ENCODE measurements at regions not wholly inside any gene's neighbourhood (a gene's known extent, or its start where the extent isn't known, plus 50 kb on each side); places are given as distances from the start of the nearest gene placed in this dataset.
"Not testable (repeated sequence)": the region's sequence is repeated elsewhere in the genome, so short reads cannot be mapped to it uniquely, and the experiment has no call there.

DNA sequence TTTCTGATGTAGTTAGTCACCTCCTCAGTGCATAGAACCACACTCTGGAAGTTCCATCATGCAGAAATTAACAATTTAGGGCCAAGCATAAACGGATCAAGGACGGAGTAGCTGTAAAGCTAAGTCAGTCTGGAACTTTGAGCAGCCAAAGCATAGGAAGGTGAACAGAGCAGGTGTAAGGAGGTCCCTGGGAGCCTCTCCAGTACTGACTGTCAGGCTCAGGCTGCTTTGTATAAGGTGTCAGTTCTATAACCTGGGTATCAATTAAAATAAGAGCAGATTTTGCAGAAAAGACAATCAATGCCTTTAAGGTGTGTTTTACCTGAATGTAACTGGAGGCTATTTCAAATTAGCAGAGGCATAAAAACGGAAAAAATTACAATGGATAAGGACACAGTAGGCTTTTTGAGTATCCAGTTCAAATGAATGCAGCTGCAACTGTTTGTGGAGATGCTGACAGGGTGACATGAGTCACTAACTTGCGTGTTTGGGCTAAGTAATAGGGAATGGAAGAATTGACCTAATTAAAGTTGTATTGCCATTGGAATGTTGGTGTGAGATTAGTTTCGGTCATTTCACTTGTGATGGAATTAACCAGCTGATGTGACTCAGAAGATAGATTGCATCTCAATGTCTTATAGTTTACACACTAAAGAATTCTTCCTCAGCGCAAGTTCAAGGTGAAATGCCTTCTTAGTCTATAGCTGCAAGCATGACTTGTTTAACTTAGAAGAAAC lies 417.9 kb upstream of the CNTNAP2 start:
- DNase-seq (ENCODE audit: extremely low spot score), result no peak
- CTCF ChIA-PET, result no interaction called here
- POLR2A ChIA-PET, result no interaction called here
- TF ChIP-seq SUZ12 (IDR thresholded peaks at IDR 0.05) (no peak), FOXK2 (IDR thresholded peaks at IDR 0.05) (no peak), L3MBTL2 (conservative IDR thresholded peaks at IDR 0.05) (no peak), ZNF384 (IDR thresholded peaks at IDR 0.05) (no peak), ELF4 (IDR thresholded peaks at IDR 0.05) (no peak), NFRKB (IDR thresholded peaks at IDR 0.05) (no peak), ARNT (IDR thresholded peaks at IDR 0.05) (no peak), BHLHE40 (IDR thresholded peaks at IDR 0.05; ENCODE audit: borderline replicate concordance) (no peak), LEF1 (IDR thresholded peaks at IDR 0.05; ENCODE audit: borderline replicate concordance) (no peak), HDGF (IDR thresholded peaks at IDR 0.05; ENCODE audit: borderline replicate concordance) (no peak), CTBP1 (IDR thresholded peaks at IDR 0.05; ENCODE audit: borderline replicate concordance) (no peak), PKNOX1 (IDR thresholded peaks at IDR 0.05) (no peak), SP1 (IDR thresholded peaks at IDR 0.05) (no peak), TARDBP (IDR thresholded peaks at IDR 0.05) (no peak), FOXM1 (IDR thresholded peaks at IDR 0.05; ENCODE audit: borderline replicate concordance) (no peak), FOXA1 (IDR thresholded peaks at IDR 0.05) (no peak)

DNA sequence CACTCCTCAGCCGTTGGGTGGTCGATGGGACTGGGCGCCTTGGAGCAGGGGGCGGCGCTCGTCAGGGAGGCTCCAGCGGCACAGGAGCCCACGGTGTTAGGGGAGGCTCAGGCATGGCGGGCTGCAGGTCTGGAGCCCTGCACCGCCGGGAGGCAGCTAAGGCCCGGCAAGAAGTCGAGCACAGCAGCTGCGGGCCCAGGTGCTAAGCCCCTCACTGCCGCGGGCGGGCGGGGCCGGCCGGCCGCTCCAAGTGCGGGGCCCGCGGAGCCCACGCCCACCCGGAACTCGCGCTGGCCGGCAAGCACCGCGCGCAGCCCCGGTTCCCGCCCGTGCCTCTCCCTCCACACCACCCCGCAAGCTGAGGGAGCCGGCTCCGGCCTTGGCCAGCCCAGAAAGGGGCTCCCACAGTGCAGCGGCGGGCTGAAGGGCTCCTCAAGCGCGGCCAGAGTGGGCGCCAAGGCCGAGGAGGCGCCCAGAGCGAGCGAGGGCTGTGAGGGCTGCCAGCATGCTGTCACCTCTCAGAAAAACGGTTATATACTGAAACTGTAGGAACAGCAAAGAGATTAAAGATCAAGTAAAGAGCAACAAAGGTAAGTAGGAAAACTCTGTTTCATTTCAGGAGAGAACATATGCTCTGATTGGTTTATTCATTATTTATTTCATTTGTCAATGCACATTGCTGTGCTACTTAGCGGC lies 419.0 kb upstream of the CNTNAP2 start:
- CTCF ChIA-PET; DNase-seq (ENCODE audit: extremely low spot score); POLR2A ChIA-PET: not testable (repeated sequence)

- CTCF ChIA-PET, result no interaction called here
- DNase-seq (ENCODE audit: extremely low spot score), result no peak
- POLR2A ChIA-PET, result no interaction called here
- no peak for TF ChIP-seq FOXK2 (IDR thresholded peaks at IDR 0.05)
- no peak for TF ChIP-seq SP1 (IDR thresholded peaks at IDR 0.05)
- TF ChIP-seq L3MBTL2 (conservative IDR thresholded peaks at IDR 0.05), result no peak
- TF ChIP-seq CTBP1 (IDR thresholded peaks at IDR 0.05; ENCODE audit: borderline replicate concordance), result no peak
- no peak for TF ChIP-seq ARNT (IDR thresholded peaks at IDR 0.05)
- no peak for TF ChIP-seq TARDBP (IDR thresholded peaks at IDR 0.05)
Measured at GRCh38 chr7:145696071-145696470, 420.5 kb upstream of the CNTNAP2 start.

GRCh38 chr7:145692237-145692950 lies 424.2 kb upstream of the CNTNAP2 start:
- CTCF ChIA-PET, result no interaction called here
- no peak for DNase-seq (ENCODE audit: extremely low spot score)
- TF ChIP-seq ARNT (IDR thresholded peaks at IDR 0.05) (no peak), SUZ12 (IDR thresholded peaks at IDR 0.05) (no peak), FOXM1 (IDR thresholded peaks at IDR 0.05; ENCODE audit: borderline replicate concordance) (no peak), TARDBP (IDR thresholded peaks at IDR 0.05) (no peak), BHLHE40 (IDR thresholded peaks at IDR 0.05; ENCODE audit: borderline replicate concordance) (no peak), HDGF (IDR thresholded peaks at IDR 0.05; ENCODE audit: borderline replicate concordance) (no peak), CTBP1 (IDR thresholded peaks at IDR 0.05; ENCODE audit: borderline replicate concordance) (no peak), FOXA1 (IDR thresholded peaks at IDR 0.05) (no peak), LEF1 (IDR thresholded peaks at IDR 0.05; ENCODE audit: borderline replicate concordance) (no peak), L3MBTL2 (conservative IDR thresholded peaks at IDR 0.05) (no peak), ELF4 (IDR thresholded peaks at IDR 0.05) (no peak), FOXK2 (IDR thresholded peaks at IDR 0.05) (no peak), PKNOX1 (IDR thresholded peaks at IDR 0.05) (no peak), ZNF384 (IDR thresholded peaks at IDR 0.05) (no peak), NFRKB (IDR thresholded peaks at IDR 0.05) (no peak)
- POLR2A ChIA-PET, result no interaction called here

DNA sequence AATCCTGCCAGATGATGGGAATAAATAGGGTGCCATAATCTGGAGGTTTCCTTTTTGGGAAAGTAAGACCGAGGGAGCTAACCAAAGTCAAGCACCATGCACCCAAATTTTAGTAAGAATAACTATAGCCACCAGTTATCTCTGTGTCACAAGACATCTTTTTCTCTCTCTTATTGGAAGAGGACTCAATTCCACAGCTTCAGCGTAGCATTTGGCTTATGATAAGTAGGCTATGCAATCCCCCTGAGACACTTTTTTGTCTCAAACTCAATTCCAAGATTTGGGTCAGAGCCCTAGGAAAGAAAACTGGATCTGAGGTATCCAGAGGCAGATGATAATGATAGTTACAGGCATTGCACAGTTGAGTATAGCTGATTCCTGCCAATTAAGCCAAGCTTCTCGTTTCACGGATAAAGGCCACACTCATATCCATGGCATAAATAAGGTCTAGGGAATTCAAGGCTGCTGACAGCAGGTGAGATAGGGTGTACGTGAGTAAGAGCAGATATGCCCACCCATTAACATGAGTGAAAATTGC lies 425.2 kb upstream of the CNTNAP2 start:
- ChIA-PET POLR2A (no interaction called here), CTCF (no interaction called here)
- TF ChIP-seq FOXK2 (IDR thresholded peaks at IDR 0.05) (no peak), ARNT (IDR thresholded peaks at IDR 0.05) (no peak), PKNOX1 (IDR thresholded peaks at IDR 0.05) (no peak), ELF4 (IDR thresholded peaks at IDR 0.05) (no peak), FOXA1 (IDR thresholded peaks at IDR 0.05) (no peak), LEF1 (IDR thresholded peaks at IDR 0.05; ENCODE audit: borderline replicate concordance) (no peak), CTBP1 (IDR thresholded peaks at IDR 0.05; ENCODE audit: borderline replicate concordance) (no peak), NFRKB (IDR thresholded peaks at IDR 0.05) (no peak), SP1 (IDR thresholded peaks at IDR 0.05) (no peak), HDGF (IDR thresholded peaks at IDR 0.05; ENCODE audit: borderline replicate concordance) (no peak), TARDBP (IDR thresholded peaks at IDR 0.05) (no peak), SUZ12 (IDR thresholded peaks at IDR 0.05) (no peak), ZNF384 (IDR thresholded peaks at IDR 0.05) (no peak), L3MBTL2 (conservative IDR thresholded peaks at IDR 0.05) (no peak), BHLHE40 (IDR thresholded peaks at IDR 0.05; ENCODE audit: borderline replicate concordance) (no peak), FOXM1 (IDR thresholded peaks at IDR 0.05; ENCODE audit: borderline replicate concordance) (no peak)
- DNase-seq (ENCODE audit: extremely low spot score), result no peak
